HEK293 (cell line): ENCODE measurements at regions not wholly inside any gene's neighbourhood (a gene's known extent, or its start where the extent isn't known, plus 50 kb on each side); places are given as distances from the start of the nearest gene placed in this dataset.
"Not testable (repeated sequence)": the region's sequence is repeated elsewhere in the genome, so short reads cannot be mapped to it uniquely, and the experiment has no call there.

ENCODE experiments used
- CTCF ChIA-PET: fragments of 350-600 bp; formaldehyde crosslinking; extraction: SDS; loops from one replicate; lab custom pipeline; 2021; ENCODE audit warnings: antibody characterized with exemption; lab: Yijun Ruan, JAX
- POLR2A ChIA-PET: fragments of 300-600 bp; formaldehyde crosslinking; extraction: SDS; loops from one replicate; lab custom pipeline; 2020; ENCODE audit warnings: antibody characterized with exemption, inconsistent platforms; lab: Yijun Ruan, JAX
- H3K27ac ChIP-seq: fragments of 200-500 bp; sonication (Bioruptor generic); 2 replicates; pipeline ENCODE4 v1.5.1; 2014; ENCODE audit warnings: low read depth, low read length, control low read depth, inconsistent platforms; ENCODE audit errors: extremely low read depth
- H3K36me3 ChIP-seq, 2 experiments: fragments of 200-500 bp in 1 of 2; sonication (Bioruptor generic) in 1 of 2; 1 replicate in 1 of 2; 2 replicates in 1 of 2; pipeline ENCODE4 v1.5.1; 2014 to 2017; ENCODE audit warnings: inconsistent platforms in 2 of 2, low read length in 2 of 2; ENCODE audit not compliant: control insufficient read depth in 2 of 2, insufficient read depth in 1 of 2
- H3K4me1 ChIP-seq: fragments of 200-500 bp; sonication (Bioruptor generic); 2 replicates; pipeline ENCODE4 v1.5.1; 2014; ENCODE audit warnings: mild to moderate bottlenecking, low read length, inconsistent platforms; ENCODE audit not compliant: control insufficient read depth, insufficient read depth
- H3K4me3 ChIP-seq: 2 replicates; pipeline ENCODE4 v1.5.1; 2011; ENCODE audit warnings: low read depth, mild to moderate bottlenecking, control low read depth, low read length, moderate library complexity
- H3K9me3 ChIP-seq: fragments of 200-500 bp; sonication (Bioruptor generic); 2 replicates; pipeline ENCODE4 v1.5.1; 2014; ENCODE audit warnings: low read depth, low read length, inconsistent platforms; ENCODE audit not compliant: control insufficient read depth, insufficient read depth
- ATF2 ChIP-seq: fragments of 450-650 bp; formaldehyde crosslinking; IDR thresholded peaks from 2 replicates; pipeline ENCODE4 v1.5.1; 2016; ENCODE audit warnings: missing biosample characterization, missing genetic modification characterization, low read depth
- ELK4 ChIP-seq: IDR thresholded peaks from 2 replicates; pipeline ENCODE4 v1.6.1; 2011; ENCODE audit warnings: mild to moderate bottlenecking, low read depth, low read length, borderline replicate concordance
- GFI1B ChIP-seq: fragments of 450-650 bp; formaldehyde crosslinking; IDR thresholded peaks from 2 replicates; pipeline ENCODE4 v1.5.1; 2016; ENCODE audit warnings: missing biosample characterization, missing genetic modification characterization
- HIC1 ChIP-seq: fragments of 450-650 bp; formaldehyde crosslinking; IDR thresholded peaks from 2 replicates; pipeline ENCODE4 v1.5.1; 2016; ENCODE audit warnings: missing biosample characterization, missing genetic modification characterization
- INSM2 ChIP-seq: fragments of 450-650 bp; formaldehyde crosslinking; IDR thresholded peaks from 2 replicates; pipeline ENCODE4 v1.5.1; 2016; ENCODE audit warnings: missing biosample characterization, missing genetic modification characterization
- KLF9 ChIP-seq: fragments of 450-650 bp; formaldehyde crosslinking; IDR thresholded peaks from 2 replicates; pipeline ENCODE4 v1.5.1; 2016; ENCODE audit warnings: missing biosample characterization, missing genetic modification characterization, low read depth
- ZBTB1 ChIP-seq: fragments of 450-650 bp; formaldehyde crosslinking; IDR thresholded peaks from 2 replicates; pipeline ENCODE4 v1.5.1; 2016; ENCODE audit warnings: missing biosample characterization, missing genetic modification characterization
- ZBTB10 ChIP-seq: fragments of 450-650 bp; formaldehyde crosslinking; IDR thresholded peaks from 2 replicates; pipeline ENCODE4 v1.5.1; 2016; ENCODE audit warnings: missing biosample characterization, missing genetic modification characterization
- ZFP37 ChIP-seq: fragments of 450-650 bp; formaldehyde crosslinking; IDR thresholded peaks from 2 replicates; pipeline ENCODE4 v1.5.1; 2016; ENCODE audit warnings: missing biosample characterization, missing genetic modification characterization
- ZNF132 ChIP-seq: fragments of 450-650 bp; formaldehyde crosslinking; IDR thresholded peaks from 2 replicates; pipeline ENCODE4 v1.5.1; 2017; ENCODE audit warnings: missing biosample characterization, missing genetic modification characterization, borderline replicate concordance
- ZNF138 ChIP-seq: fragments of 450-650 bp; formaldehyde crosslinking; IDR thresholded peaks from 2 replicates; pipeline ENCODE4 v1.5.1; 2016; ENCODE audit warnings: missing biosample characterization, missing genetic modification characterization, borderline replicate concordance
- ZNF157 ChIP-seq: fragments of 450-650 bp; formaldehyde crosslinking; IDR thresholded peaks from 2 replicates; pipeline ENCODE4 v1.5.1; 2016; ENCODE audit warnings: missing biosample characterization, missing genetic modification characterization
- ZNF239 ChIP-seq: fragments of 450-650 bp; formaldehyde crosslinking; IDR thresholded peaks from 2 replicates; pipeline ENCODE4 v1.5.1; 2016; ENCODE audit warnings: missing biosample characterization, missing genetic modification characterization
- ZNF292 ChIP-seq: fragments of 450-650 bp; formaldehyde crosslinking; IDR thresholded peaks from 2 replicates; pipeline ENCODE4 v1.5.1; 2016; ENCODE audit warnings: low read depth, missing biosample characterization, missing genetic modification characterization, borderline replicate concordance
- ZNF335 ChIP-seq: fragments of 450-650 bp; formaldehyde crosslinking; conservative IDR thresholded peaks from 2 replicates; pipeline ENCODE4 v1.5.1; 2016; ENCODE audit warnings: missing biosample characterization, missing genetic modification characterization
- ZNF544 ChIP-seq: fragments of 450-650 bp; formaldehyde crosslinking; IDR thresholded peaks from 2 replicates; pipeline ENCODE4 v1.5.0; 2017; ENCODE audit warnings: missing biosample characterization, missing genetic modification characterization
- ZNF645 ChIP-seq: fragments of 450-650 bp; formaldehyde crosslinking; IDR thresholded peaks from 2 replicates; pipeline ENCODE4; 2016; ENCODE audit warnings: missing biosample characterization, missing genetic modification characterization
- ZNF660 ChIP-seq: fragments of 450-650 bp; IDR thresholded peaks from 2 replicates; pipeline ENCODE4 v1.5.1; 2018; ENCODE audit warnings: missing biosample characterization, mild to moderate bottlenecking, missing genetic modification characterization
- ZNF670 ChIP-seq: fragments of 450-650 bp; formaldehyde crosslinking; IDR thresholded peaks from 2 replicates; pipeline ENCODE4 v1.5.1; 2016; ENCODE audit warnings: missing biosample characterization, missing genetic modification characterization, low read depth
- ZNF776 ChIP-seq: fragments of 450-650 bp; formaldehyde crosslinking; IDR thresholded peaks from 2 replicates; pipeline ENCODE4 v1.5.0; 2017; ENCODE audit warnings: missing biosample characterization, missing genetic modification characterization, borderline replicate concordance
- ZSCAN18 ChIP-seq: fragments of 450-650 bp; formaldehyde crosslinking; IDR thresholded peaks from 2 replicates; pipeline ENCODE4 v1.5.1; 2016; ENCODE audit warnings: missing biosample characterization, missing genetic modification characterization
- ZXDB ChIP-seq: fragments of 450-650 bp; formaldehyde crosslinking; IDR thresholded peaks from 2 replicates; pipeline ENCODE4 v1.5.1; 2016; ENCODE audit warnings: missing biosample characterization, missing genetic modification characterization

- Histone ChIP-seq H3K4me3 (no peak overlapping the region), H3K27ac (no peak overlapping the region), H3K36me3 (no peaks in the 10 kb centered on the region), H3K4me1 (no peaks in the 10 kb centered on the region), H3K9me3 (no peaks in the 10 kb centered on the region)
- ChIA-PET CTCF (no interaction called here), POLR2A (no interaction called here)
- TF ChIP-seq ZNF776 (tag by site-specific recombination), result no peak
- TF ChIP-seq ZBTB1 (tag by site-specific recombination), result no peak
- no peak for TF ChIP-seq KLF9 (tag by site-specific recombination)
- no peak for TF ChIP-seq ZNF660 (tag by site-specific recombination)
- TF ChIP-seq HIC1 (tag by site-specific recombination), result no peak
- TF ChIP-seq ZNF645 (tag by site-specific recombination), result no peak
- no peak for TF ChIP-seq ZNF544 (tag by site-specific recombination)
- TF ChIP-seq ATF2 (tag by site-specific recombination), result no peak
- TF ChIP-seq ZNF138 (tag by site-specific recombination), result no peak
- TF ChIP-seq ZNF239, result no peak
Observed at GRCh38 chr9:68631811-68632210, 73.2 kb upstream of the PIP5K1B start.

- ChIA-PET POLR2A (no interaction called here), CTCF (no interaction called here)
- Histone ChIP-seq H3K4me3 (no peak overlapping the region), H3K27ac (no peak overlapping the region), H3K9me3 (no peaks in the 10 kb centered on the region), H3K36me3 (no peaks in the 10 kb centered on the region), H3K4me1 (no peaks in the 10 kb centered on the region)
- TF ChIP-seq INSM2 (no peak), ZNF670 (no peak), ZSCAN18 (tag by site-specific recombination) (no peak), ZXDB (tag by site-specific recombination) (no peak), ZNF157 (tag by site-specific recombination) (no peak), ELK4 (no peak), ZNF292 (tag by site-specific recombination) (no peak), ZNF544 (tag by site-specific recombination) (no peak), ZBTB10 (tag by site-specific recombination) (no peak), ZNF335 (no peak), ZFP37 (tag by site-specific recombination) (no peak), GFI1B (tag by site-specific recombination) (no peak), ZNF132 (no peak)
Observed at GRCh38 chr9:68637020-68637419, 68.0 kb upstream of the PIP5K1B start.

GRCh38 chr9:68639261-68639660 is 65.8 kb upstream of the PIP5K1B start:
- H3K4me3 ChIP-seq, POLR2A ChIA-PET: not testable (repeated sequence)
- CTCF ChIA-PET, result interaction anchor here (1.2 kb wide), 1 partner anchor 71 kb away, joined by 3 read pairs; no protein-coding TSS in a partner anchor

More at GRCh38 chr9:68639261-68639660, 65.8 kb upstream of the PIP5K1B start:
- H3K36me3 ChIP-seq, H3K9me3 ChIP-seq, H3K27ac ChIP-seq, H3K4me1 ChIP-seq: not testable (repeated sequence)
